ENCODE measurements at regions not wholly inside any gene's neighbourhood (a gene's known extent, or its start where the extent isn't known, plus 50 kb on each side); places are given as distances from the start of the nearest gene placed in this dataset.
"Not testable (repeated sequence)": the region's sequence is repeated elsewhere in the genome, so short reads cannot be mapped to it uniquely, and the experiment has no call there.

GRCh38 chr9:26667882-26668281 is 224.7 kb downstream of the CAAP1 start:
- DNase-seq (ENCODE audit: low read depth), result no peak

DNA sequence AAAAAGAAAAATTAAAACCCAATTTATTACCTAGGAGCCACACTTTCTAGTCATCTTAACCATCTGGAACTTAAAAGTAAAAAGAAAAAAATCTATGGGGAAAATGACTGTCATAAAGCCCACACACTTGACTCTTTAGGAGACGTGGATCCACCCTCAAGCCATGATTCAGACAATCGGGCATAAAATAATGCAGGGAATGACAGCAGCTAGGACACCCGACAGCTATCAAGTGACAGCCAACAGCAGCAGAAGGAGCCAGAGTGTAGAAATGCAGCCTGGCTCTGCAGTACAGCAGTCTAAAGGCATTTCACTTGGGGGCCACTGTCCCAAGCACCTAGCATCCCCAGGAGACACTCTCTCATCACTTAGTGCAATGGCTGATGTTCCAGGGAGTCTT is 226.9 kb downstream of the CAAP1 start:
- no peak for DNase-seq (ENCODE audit: low read depth)

DNA sequence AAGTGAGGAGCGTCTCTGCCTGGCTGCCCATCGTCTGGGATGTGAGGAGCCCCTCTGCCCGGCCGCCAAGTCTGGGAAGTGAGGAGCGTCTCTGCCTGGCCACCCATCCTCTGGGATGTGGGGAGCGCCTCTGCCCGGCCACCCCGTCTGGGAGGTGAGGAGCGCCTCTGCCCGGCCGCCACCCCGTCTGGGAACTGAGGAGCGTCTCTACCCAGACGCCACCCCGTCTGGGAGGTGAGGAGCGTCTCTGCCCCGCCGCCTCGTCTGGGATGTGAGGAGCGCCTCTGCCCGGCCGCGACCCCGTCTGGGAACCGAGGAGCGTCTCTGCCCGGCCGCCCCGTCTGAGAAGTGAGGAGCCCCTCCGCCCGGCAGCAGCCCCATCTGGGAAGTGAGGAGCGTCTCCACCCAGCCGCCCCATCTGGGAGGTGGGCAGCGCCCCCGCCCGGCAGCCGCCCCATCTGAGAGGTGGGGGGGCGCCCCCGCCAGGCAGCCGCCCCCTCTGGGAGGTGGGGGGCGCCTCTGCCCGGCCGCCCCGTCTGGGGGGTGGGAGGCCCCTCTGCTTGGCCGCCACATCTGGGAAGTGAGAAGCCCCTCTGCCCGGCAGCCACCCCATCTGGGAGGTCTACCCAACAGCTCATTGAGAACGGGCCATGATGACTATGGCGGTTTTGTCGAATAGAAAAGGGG is 228.4 kb downstream of the CAAP1 start:
- DNase-seq (ENCODE audit: low read depth), result not testable (repeated sequence)

DNA sequence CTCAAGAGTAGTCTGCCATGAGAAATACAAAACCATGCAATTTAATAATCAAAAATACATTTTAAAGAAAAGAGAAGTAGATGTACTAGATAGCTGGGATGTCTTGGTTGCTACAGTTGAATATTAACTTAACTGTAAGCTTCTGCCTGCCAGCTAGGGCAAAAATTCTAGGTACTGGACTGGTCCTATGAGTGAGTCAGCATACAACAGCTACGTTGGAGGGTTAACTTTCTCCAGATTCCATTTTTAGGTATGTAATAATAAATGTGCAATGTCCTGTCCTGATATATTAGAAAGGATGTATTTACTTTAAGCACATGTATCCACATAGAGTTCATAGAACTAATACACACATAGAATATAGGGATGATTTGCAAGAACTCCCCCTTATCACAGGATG is 230.1 kb downstream of the CAAP1 start:
- no peak for DNase-seq (ENCODE audit: low read depth)

DNA sequence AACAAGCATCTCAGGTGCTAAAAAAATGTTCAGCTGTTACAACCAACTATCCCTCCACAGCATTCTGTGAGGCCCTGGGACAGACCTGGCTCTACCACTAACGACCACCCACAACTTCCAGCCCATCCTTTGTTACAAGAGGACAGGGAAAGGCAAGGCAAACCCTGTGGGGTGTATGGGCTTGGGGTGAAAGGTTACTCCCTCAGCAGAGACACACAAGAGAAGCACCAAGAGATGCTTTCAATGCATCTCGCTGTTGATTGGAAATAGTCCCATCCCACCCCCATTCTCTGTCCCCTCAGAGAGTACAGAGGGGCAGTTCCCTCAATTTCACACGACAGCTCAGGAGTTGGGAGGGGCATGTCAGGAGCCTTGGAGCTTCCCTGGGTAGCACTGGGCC is 234.1 kb downstream of the CAAP1 start:
- no peak for DNase-seq (ENCODE audit: low read depth)

GRCh38 chr9:26657958-26658357 is 234.6 kb downstream of the CAAP1 start:
- DNase-seq (ENCODE audit: low read depth), result no peak

DNA sequence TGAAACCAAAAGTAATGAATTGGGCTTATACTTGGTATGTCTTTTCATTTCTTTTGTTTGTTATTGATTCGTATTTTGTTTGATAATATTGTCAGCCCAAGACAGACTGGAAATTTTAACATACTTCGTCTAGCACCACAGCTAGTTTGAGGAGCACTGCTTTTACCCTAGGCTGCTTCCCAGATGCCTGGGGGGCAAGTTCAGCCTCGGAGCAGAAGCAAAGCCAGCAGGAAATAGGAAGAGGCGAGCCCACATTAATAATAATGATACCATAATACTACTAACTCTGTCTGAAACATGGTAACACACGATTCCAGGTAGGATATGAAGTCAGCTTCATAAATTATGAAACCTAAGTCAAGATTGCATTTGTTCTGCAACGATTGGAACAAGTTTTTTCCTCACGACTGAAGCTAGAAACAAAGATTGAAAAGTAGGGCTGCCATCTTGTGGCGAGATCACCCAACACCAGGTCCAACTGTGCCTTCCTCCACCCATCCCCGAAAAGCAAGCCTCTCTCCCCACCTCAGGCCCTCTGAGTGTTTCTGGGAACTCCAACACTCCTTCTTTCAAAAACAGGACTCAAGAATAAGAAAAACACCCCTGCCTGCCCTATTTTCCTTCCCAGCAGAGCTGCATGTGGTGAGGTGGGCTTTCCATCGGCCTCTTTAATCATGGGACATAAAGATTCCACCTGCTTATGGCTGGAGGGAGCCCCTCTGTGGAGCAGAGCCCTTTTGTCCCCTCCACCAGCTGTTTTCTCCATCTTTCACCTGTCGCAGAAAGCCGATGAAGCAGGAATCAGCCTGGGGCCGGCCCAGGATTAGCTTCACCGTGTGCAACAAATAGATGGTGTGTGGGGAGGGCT is 236.4 kb downstream of the CAAP1 start:
- DNase-seq (ENCODE audit: low read depth), result no peak

- no peak for DNase-seq (ENCODE audit: low read depth)
These were observed 237.4 kb downstream of the CAAP1 start for GRCh38 chr9:26655166-26655565.

DNA sequence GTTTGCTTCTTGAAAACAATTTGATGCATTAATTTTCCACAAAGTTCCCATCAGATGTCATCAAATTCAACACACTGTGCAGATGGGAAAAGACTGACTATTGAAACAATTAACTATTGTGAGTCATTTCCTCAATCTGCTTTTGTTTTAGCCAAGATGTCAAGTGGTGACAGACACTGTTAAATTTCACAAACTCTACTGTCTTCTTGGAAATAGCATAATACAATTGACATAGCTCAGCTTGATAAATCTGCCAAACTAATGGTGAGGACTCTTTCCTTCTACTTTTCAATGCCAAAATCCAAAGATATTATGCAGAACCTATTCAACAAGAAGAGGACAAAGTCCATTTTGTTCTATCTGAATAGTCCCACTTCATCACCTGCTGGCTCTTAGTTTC is 242.3 kb downstream of the CAAP1 start:
- no peak for DNase-seq (ENCODE audit: low read depth)

DNA sequence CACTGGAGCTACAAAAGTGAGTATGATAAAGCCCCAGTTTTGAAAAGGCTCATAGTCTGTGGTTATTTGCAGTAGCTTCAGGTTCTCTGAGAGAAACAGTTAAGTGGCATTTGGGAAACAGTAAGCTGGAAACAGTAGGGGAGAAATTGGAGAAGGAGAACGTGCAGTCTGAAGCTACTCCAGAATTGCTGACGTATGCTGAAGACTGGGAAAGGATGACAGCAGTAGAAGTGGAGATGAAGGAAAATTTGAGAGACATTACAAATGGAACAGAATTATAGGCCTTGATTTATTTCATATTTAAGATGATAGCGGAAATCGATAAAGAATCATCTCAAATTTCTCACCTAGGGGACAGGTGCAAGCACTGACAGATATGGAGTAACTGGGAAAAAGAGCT is 248.8 kb downstream of the CAAP1 start:
- DNase-seq (ENCODE audit: low read depth), result no peak

DNA sequence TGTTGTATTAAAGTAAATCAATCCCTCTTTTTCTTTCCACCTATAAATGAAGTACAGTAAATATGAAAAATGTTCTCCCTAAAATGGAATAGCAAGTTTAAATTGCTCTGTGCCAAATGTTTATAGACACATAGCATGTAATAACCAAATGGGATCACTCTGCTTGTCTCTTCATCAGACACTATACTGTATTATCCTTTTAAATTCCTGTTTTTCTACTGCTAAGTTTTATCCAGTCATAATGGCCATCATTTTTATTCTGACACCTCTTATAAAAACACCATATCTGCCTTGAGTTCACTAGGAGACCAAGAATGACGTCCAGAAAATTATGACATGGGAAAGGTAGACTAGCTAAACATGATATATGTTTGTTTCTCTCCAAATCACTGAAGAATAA is 252.8 kb downstream of the CAAP1 start:
- no peak for DNase-seq (ENCODE audit: low read depth)

DNA sequence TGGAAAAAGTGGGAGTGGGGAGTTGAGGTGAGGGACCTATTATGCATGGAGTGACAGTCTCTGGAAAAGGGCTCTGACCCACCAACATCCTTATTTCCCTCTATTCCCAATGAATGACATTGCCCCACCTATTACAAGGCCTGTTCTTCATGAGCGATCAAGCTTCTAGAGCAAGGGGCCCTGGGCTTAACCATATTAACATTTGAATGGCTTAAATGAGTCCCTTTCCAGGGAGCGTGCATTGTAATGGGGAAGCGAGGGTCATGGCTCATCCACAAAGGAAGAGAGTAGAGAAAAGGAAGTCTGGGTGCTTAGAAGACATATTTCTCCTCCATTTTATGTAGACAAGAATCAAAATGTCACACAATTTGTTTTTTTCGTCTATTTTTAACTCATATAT is 255.5 kb downstream of the CAAP1 start:
- DNase-seq (ENCODE audit: low read depth), result no peak

GRCh38 chr9:26613851-26614350 is 278.7 kb downstream of the CAAP1 start:
- DNase-seq (ENCODE audit: low read depth), result not testable (repeated sequence)

- DNase-seq (ENCODE audit: low read depth), result no peak
These were observed 280.4 kb downstream of the CAAP1 start for GRCh38 chr9:26612211-26612610.

DNA sequence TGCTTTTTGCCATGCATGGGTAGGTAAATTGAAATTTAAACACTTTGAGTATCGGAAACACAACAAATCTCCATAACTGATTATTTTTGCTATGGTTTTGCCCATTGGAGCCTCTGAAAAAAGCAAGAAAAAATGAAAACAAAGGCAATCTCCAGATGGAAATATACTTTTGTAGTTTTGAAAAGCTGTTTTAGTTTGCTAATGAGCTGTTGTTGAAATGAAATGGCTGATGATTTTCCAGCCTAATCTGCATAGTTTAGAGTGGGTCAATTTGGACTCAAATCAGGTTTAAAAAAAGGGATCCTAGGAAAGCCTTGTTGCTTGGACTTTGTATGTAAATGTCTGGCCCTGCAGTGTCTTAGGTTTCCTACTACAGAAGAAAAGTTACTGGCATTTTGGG is 285.8 kb downstream of the CAAP1 start:
- DNase-seq (ENCODE audit: low read depth), result no peak

DNA sequence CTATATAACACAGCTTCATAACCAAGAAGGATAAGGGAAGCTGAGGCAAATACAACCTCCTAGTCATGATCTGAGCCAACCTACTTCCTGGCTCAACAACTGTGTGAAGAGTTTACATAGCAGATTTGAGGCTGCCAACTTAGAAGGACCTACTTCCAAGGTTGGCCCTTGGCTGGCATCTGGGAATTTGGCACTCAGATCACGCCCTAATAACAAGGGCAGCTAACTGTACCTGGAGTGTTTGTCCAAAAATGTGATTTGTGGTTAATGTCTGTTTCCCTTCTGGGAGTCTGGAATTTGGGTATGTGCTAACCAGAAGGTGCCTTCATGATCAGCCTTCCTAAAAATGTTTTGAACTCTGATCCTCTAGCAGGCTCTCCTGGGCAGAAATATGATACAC is 287.2 kb downstream of the CAAP1 start:
- no peak for DNase-seq (ENCODE audit: low read depth)

- no peak for DNase-seq (ENCODE audit: low read depth)
These were observed 288.4 kb downstream of the CAAP1 start for GRCh38 chr9:26604076-26604662.

DNA sequence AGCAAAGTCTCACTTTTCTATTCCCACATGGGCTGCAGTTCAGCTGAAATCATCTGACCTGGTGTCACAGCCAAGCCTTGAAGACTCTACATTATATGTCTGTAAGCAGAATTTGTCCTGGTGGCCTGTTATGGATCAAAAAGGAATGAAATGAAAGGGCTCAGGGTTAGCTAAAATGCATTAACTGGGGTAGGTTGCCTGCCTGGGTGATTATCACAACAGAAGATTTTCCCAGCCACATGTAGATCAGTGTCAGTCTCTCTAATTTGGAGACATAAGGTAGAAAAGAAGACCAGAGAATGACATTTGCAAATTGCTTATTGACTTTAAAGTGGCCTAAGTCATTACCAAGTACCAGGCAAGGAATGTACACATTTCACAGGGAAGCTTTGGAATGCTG is 289.0 kb downstream of the CAAP1 start:
- no peak for DNase-seq (ENCODE audit: low read depth)

DNA sequence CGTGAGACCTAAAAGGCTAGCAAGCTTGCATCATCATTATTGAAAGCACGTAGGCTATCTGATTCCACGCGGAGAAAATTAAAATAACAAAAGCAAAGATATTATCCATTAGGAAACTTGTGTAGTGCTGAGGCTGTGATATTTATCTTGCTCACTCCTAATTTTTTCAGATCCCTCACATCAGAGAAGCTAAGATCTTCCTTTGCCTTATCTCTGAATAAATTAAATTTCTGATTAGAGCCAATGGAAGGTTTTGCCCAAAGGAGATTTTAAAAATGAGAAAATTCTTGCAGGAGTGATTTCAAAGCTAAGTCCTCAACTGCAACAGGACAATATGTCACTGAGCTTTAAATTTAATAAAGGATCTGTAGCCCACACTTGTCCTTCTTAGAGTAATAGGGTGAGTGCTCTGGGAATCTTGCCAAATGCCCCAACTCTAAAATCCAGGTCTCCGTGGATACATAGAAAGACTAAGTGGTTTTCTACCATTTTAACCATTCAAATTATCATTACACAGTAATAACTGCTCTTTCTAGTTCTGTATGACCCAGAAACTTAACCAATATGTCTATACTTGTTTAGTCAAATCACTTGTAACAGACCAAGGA is 295.0 kb downstream of the CAAP1 start:
- no peak for DNase-seq (ENCODE audit: low read depth)

GRCh38 chr9:26579056-26579455 is 313.5 kb downstream of the CAAP1 start:
- DNase-seq (ENCODE audit: low read depth), result no peak

DNA sequence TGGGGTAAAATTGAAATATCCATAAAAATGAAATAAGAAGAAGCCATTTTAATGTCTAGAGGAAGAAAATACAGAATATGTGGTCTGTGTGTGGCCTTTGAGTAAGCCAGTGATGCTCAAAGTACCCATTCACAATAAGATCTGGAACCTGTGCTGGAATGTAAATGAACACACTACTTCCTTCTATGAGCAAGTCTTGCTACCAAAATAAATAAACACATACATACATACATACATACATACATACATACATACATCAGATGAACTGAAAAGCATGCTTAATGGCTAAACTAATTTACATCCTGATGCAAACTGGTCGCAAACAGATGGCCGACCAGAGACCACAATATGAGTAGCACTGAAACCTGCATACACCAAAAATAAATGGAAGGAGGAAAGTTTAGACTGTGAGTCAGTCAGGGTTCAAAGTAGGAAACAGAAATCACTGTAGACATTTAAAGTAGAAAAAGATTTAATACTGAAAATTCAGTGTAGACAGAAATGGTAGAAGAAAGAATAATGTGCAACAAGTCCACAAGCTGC is 317.6 kb downstream of the CAAP1 start:
- no peak for DNase-seq (ENCODE audit: low read depth)

GRCh38 chr9:26574256-26574655 is 318.3 kb downstream of the CAAP1 start:
- no peak for DNase-seq (ENCODE audit: low read depth)

Measured in activated T-cell treated with anti-CD3 and anti-CD28 coated beads for 1 hour (primary cell).